Left ventricle myocardium inferior (tissue), 1 donor: ENCODE measurements at regions not wholly inside any gene's neighbourhood (a gene's known extent, or its start where the extent isn't known, plus 50 kb on each side); places are given as distances from the start of the nearest gene placed in this dataset.
"Not testable (repeated sequence)": the region's sequence is repeated elsewhere in the genome, so short reads cannot be mapped to it uniquely, and the experiment has no call there.

Experiments used
- DNase-seq: peaks from one replicate; pipeline ENCODE4 v3.0.0-alpha.2; 2020
- H3K27ac ChIP-seq: fragments of 200-600 bp; replicated peaks from 2 replicates; pipeline ENCODE4 v1.8.0; 2021
- H3K27me3 ChIP-seq: fragments of 200-600 bp; 2 replicates; pipeline ENCODE4 v1.8.0; 2021; ENCODE audit warnings: low read depth
- H3K36me3 ChIP-seq: fragments of 200-600 bp; 2 replicates; pipeline ENCODE4 v1.8.0; 2021
- H3K4me1 ChIP-seq: fragments of 200-600 bp; 2 replicates; pipeline ENCODE4 v1.8.0; 2021
- H3K4me3 ChIP-seq: fragments of 200-600 bp; 2 replicates; pipeline ENCODE4 v1.8.0; 2021; ENCODE audit warnings: mild to moderate bottlenecking, moderate library complexity
- H3K9me3 ChIP-seq: fragments of 200-600 bp; replicated peaks from 2 replicates; pipeline ENCODE4 v1.8.0; 2021
- intact Hi-C: fragments of 100-400 bp; cut with micrococcal nuclease; formaldehyde crosslinking; loops from one replicate; pipeline ENCODE4 v1.11.0; 2022
- TF ChIP-seq, protein P1 (sequence below): fragments of 200-600 bp; IDR thresholded peaks from 2 replicates; pipeline ENCODE4 v1.8.0; 2021; ENCODE audit warnings: antibody characterized with exemption, mild to moderate bottlenecking, borderline replicate concordance
- donor health status: DM: no; HTN: yes; CAD: no; lungs with severe emphysema.

DNA sequence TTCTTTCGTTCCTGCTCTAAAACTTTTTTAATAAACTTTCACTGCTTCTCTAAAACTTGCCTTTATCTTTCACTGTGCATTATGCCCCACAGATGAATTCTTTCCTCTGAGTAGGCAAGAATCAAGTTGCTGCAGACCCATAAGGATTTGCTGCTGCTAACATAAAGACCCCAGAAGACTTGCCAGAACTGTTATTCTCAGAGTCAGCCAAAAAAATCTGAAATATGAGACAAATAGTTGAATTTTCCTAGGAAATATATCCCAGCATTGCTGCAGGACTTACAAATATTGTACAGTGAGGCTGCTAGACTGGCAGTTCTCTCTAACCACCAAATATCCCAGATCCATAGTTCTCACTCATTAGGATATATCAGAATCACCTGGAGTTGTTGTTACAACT lies 349.1 kb upstream of the FLRT2 start:
- intact Hi-C loops: no loop called here
- Histone ChIP-seq H3K27me3 (no peaks in the 10 kb centered on the region), H3K36me3 (no peaks in the 10 kb centered on the region), H3K4me3 (no peak overlapping the region), H3K4me1 (no peaks in the 10 kb centered on the region), H3K9me3 (peaks cover 14% of the 10 kb centered on the region), H3K27ac (no peak overlapping the region)
- no peak for DNase-seq
- TF ChIP-seq, protein P1, sequence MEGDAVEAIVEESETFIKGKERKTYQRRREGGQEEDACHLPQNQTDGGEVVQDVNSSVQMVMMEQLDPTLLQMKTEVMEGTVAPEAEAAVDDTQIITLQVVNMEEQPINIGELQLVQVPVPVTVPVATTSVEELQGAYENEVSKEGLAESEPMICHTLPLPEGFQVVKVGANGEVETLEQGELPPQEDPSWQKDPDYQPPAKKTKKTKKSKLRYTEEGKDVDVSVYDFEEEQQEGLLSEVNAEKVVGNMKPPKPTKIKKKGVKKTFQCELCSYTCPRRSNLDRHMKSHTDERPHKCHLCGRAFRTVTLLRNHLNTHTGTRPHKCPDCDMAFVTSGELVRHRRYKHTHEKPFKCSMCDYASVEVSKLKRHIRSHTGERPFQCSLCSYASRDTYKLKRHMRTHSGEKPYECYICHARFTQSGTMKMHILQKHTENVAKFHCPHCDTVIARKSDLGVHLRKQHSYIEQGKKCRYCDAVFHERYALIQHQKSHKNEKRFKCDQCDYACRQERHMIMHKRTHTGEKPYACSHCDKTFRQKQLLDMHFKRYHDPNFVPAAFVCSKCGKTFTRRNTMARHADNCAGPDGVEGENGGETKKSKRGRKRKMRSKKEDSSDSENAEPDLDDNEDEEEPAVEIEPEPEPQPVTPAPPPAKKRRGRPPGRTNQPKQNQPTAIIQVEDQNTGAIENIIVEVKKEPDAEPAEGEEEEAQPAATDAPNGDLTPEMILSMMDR: no peak

DNA sequence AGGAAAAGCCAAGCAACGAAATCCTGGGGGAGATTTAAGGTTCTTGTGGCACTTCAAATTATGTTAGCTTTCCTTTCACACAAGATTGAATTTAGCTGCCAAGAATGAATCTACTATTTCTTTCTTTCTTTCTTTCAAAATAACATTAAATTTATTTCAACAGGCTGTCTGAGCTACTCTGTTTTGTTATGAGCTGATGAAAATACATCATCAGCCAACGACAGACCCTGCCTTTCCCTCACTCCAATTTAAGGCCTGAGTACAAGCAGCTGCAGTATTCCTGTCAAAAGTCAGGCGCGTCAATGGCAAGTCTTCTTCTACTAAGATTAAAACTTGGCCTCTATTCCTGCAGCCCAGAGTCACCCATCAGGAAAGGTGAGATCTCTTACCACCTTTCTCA lies 347.7 kb upstream of the FLRT2 start:
- Histone ChIP-seq H3K27me3 (no peaks in the 10 kb centered on the region), H3K27ac (no peak overlapping the region), H3K36me3 (no peaks in the 10 kb centered on the region), H3K4me1 (no peaks in the 10 kb centered on the region), H3K4me3 (no peak overlapping the region), H3K9me3 (peaks cover 14% of the 10 kb centered on the region)
- DNase-seq: no peak
- TF ChIP-seq, protein P1: no peak
- intact Hi-C loops: no loop called here

DNA sequence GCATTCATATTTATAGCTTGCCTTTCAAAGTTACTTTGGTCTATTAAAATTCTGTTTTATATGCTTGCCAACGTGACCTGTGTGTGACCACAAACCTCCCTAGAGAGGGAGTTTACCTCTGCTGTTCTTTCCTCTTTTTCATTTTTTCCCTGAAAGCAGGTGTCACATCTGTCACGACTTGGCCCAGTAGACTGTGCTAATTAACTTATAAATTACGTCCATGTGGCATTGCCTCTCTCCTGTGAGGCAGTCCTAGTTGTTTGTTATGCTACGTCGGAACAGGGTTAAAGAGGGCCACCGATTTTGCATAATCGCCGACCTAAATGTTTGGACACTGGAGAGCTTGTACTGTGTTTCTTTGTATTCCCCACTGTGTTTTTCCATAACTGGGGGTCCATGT lies 343.9 kb upstream of the FLRT2 start:
- Histone ChIP-seq H3K9me3 (peaks cover 3% of the 10 kb centered on the region), H3K27me3 (no peaks in the 10 kb centered on the region), H3K4me1 (no peaks in the 10 kb centered on the region), H3K27ac (no peak overlapping the region), H3K36me3 (no peaks in the 10 kb centered on the region), H3K4me3 (no peak overlapping the region)
- no peak for DNase-seq
- TF ChIP-seq, protein P1: no peak
- intact Hi-C loops: no loop called here

DNA sequence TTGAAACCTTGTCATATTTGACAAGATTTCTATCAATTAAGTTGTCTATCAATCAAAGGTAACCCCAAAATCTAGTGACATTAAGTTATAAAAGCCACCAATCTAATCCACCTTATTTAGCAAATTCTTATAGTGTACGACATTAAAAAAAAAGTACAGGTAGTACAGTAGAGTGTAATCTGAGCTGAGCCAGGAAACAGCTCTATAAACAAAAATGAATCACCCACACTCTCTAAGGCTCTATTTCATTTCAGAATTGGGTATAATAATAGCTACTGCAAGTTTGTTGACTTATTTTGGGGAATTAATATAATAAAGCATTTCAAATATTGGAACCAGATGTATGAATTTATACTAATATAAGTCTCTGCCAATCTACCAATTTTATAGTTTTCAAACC lies 342.4 kb upstream of the FLRT2 start:
- Histone ChIP-seq H3K9me3 (peaks cover 3% of the 10 kb centered on the region), H3K4me1 (no peaks in the 10 kb centered on the region), H3K36me3 (no peaks in the 10 kb centered on the region), H3K27me3 (no peaks in the 10 kb centered on the region), H3K4me3 (no peak overlapping the region), H3K27ac (no peak overlapping the region)
- no peak for DNase-seq
- TF ChIP-seq, protein P1: no peak
- intact Hi-C loops: no loop called here

DNA sequence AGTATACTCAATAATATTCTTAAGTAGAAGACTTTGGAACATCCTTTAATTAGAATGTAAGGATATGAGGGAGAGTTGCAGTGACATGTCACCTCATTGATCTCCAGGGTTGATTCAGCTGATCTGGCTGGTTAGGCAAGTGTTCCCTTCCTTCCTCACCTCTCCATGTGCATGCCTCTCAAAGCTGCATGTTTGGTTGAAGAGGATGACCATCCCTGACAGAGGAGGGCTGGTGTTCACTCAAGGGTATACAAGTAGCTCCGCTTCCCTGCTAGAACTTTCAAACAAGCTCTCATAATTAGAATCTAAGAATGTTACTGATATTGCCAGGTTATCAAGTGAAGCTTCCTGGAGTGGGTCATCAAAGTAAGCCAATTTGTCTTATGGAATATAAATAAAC lies 341.1 kb upstream of the FLRT2 start:
- no peak overlapping the region for H3K27ac ChIP-seq
- TF ChIP-seq, protein P1: no peak
- DNase-seq: no peak
- no peak overlapping the region for H3K4me3 ChIP-seq
- no peaks in the 10 kb centered on the region for H3K27me3 ChIP-seq
- intact Hi-C loops: no loop called here
- H3K9me3 ChIP-seq: peaks cover 3% of the 10 kb centered on the region
- H3K36me3 ChIP-seq: no peaks in the 10 kb centered on the region
- no peaks in the 10 kb centered on the region for H3K4me1 ChIP-seq

DNA sequence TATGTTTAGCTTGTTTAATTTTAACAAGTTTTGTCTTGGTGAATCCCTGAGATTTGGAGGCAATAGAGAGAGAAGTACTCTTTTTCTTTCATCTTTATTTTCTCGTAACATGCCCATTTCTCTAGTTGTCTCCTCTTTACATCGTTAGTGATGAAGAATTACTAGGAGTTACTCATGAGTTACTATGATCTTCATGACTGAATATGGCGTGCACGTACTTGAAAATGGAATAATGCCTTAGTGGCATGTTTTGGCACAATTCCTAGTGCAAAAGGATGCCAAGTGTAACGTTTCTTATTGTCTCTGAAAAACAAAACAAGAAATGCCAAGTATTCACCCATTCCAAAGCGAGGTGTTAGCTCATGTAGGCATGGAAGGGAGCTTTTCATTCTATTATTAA lies 340.7 kb upstream of the FLRT2 start:
- intact Hi-C loops, H3K27me3 ChIP-seq, H3K4me1 ChIP-seq, H3K4me3 ChIP-seq, H3K36me3 ChIP-seq, H3K9me3 ChIP-seq, DNase-seq, H3K27ac ChIP-seq: not testable (repeated sequence)
